CD4-positive, alpha-beta T cell (primary cell): ENCODE measurements at regions not wholly inside any gene's neighbourhood (a gene's known extent, or its start where the extent isn't known, plus 50 kb on each side); places are given as distances from the start of the nearest gene placed in this dataset.

Source experiments
- ATAC-seq: fragments of 200-7000 bp; cut with Tn5 transposase; one replicate; pipeline ENCODE4 v1.10.0; 2022; ENCODE audit warnings: mild to moderate bottlenecking; ENCODE audit not compliant: poor library complexity
- CTCF ChIA-PET: fragments of 350-600 bp; sonication (Branson Sonifier 250); formaldehyde crosslinking; loops from one replicate; lab custom pipeline; 2021; ENCODE audit warnings: antibody characterized with exemption, inconsistent platforms; lab: Charles Lee
- POLR2A ChIA-PET: fragments of 350-600 bp; sonication (Branson Sonifier 250); formaldehyde crosslinking; loops from one replicate; lab custom pipeline; 2021; ENCODE audit warnings: antibody characterized with exemption, inconsistent platforms; lab: Charles Lee
- DNase-seq, 14 experiments: peaks; one replicate each; pipeline ENCODE4 v3.0.0-alpha.2; 2013 to 2020; ENCODE audit warnings: mixed read lengths in 2 of 14
- H3K27ac ChIP-seq, 2 donors: one replicate each; pipeline versions ENCODE4 v1.5.1 to v1.7.0; 2013; ENCODE audit warnings: low read length in 2 of 2, low read depth in 1 of 2, mild to moderate bottlenecking in 1 of 2
- H3K27me3 ChIP-seq, 2 experiments: 1 replicate in 1 of 2; 2 replicates in 1 of 2; pipeline versions ENCODE4 v1.6.1 to v1.7.0; 2013; ENCODE audit warnings: low read length in 2 of 2, control low read depth in 1 of 2, mild to moderate bottlenecking in 1 of 2, moderate library complexity in 1 of 2; ENCODE audit not compliant: insufficient read depth in 2 of 2, control insufficient read depth in 1 of 2
- H3K36me3 ChIP-seq: one replicate; pipeline ENCODE4 v1.6.1; 2013; ENCODE audit warnings: low read length, control low read depth; ENCODE audit not compliant: insufficient read depth
- H3K4me1 ChIP-seq: one replicate; pipeline ENCODE4 v1.6.1; 2013; ENCODE audit warnings: low read length, control low read depth; ENCODE audit not compliant: insufficient read depth
- H3K4me3 ChIP-seq: one replicate; pipeline ENCODE4 v1.5.1; 2013; ENCODE audit warnings: mild to moderate bottlenecking, low read length, moderate library complexity
- H3K9me3 ChIP-seq, 2 experiments: 1 replicate in 1 of 2; 2 replicates in 1 of 2; pipeline versions ENCODE4 v1.6.1 to v1.7.0; 2013; ENCODE audit warnings: low read length in 2 of 2, mild to moderate bottlenecking in 2 of 2, control low read depth in 1 of 2, moderate library complexity in 1 of 2; ENCODE audit not compliant: control insufficient read depth in 1 of 2, insufficient read depth in 1 of 2
- H3K27ac Mint-ChIP-seq: one replicate; pipeline ENCODE4 v1.8.0; 2020; ENCODE audit warnings: mixed read lengths
- H3K27me3 Mint-ChIP-seq: one replicate; pipeline ENCODE4 v1.8.0; 2021; ENCODE audit warnings: mixed read lengths
- H3K36me3 Mint-ChIP-seq: one replicate; pipeline ENCODE4 v1.8.0; 2021; ENCODE audit warnings: low read depth, mixed read lengths
- H3K4me1 Mint-ChIP-seq: one replicate; pipeline ENCODE4 v1.8.0; 2021; ENCODE audit warnings: low read depth, mixed read lengths
- H3K4me3 Mint-ChIP-seq: one replicate; pipeline ENCODE4 v1.8.0; 2020; ENCODE audit warnings: mild to moderate bottlenecking, mixed read lengths
- H3K9me3 Mint-ChIP-seq: one replicate; pipeline ENCODE4 v1.8.0; 2020; ENCODE audit warnings: mixed read lengths
- intact Hi-C, 2 experiments: fragments of 100-400 bp; cut with DNase I in 1 of 2; cut with micrococcal nuclease in 1 of 2; formaldehyde crosslinking; loops; one replicate each; pipeline versions ENCODE4 v1.15.1 to v1.9.0; 2023 to 2025; cut with DNase I, micrococcal nuclease
- TF ChIP-seq, protein P1 (sequence below): fragments of 200-600 bp; IDR thresholded peaks from one replicate; pipeline ENCODE4 v1.8.0; 2022; ENCODE audit warnings: antibody characterized with exemption, mild to moderate bottlenecking

DNA sequence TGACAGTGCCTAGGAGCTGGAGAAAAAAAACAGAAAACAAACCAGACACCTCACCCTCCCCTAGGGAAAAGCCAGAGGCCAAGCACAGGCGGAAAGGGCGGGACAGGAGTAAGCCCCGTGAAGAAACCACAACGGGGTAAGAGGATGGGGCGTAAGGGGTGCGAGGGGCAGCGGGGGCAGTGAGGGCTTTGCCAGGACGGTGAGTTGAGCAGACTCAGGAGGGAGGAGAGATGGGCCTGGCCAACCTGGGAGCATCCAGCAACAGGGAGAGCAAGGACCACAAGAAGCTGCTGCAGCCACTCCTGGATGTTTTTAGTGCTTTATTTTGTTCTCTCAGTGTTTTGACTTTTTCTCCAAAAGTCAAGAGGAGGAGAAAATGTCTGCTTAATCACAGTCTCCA lies 114.1 kb upstream of the SOX1 start:
- Histone ChIP-seq H3K36me3 (no peaks in the 10 kb centered on the region), H3K4me3 (no peak overlapping the region), H3K27me3 (no peaks in the 10 kb centered on the region), H3K9me3 (peaks cover 0 to 46% of the 10 kb centered on the region in 2 experiments), H3K4me1 (no peaks in the 10 kb centered on the region), H3K27ac (no peak overlapping the region)
- Mint-ChIP-seq H3K36me3 (no peaks in the 10 kb centered on the region), H3K9me3 (peaks cover 3% of the 10 kb centered on the region), H3K27ac (no peak overlapping the region), H3K27me3 (peaks cover 5% of the 10 kb centered on the region), H3K4me1 (no peaks in the 10 kb centered on the region), H3K4me3 (no peak overlapping the region)
- ChIA-PET POLR2A (no interaction called here), CTCF (no interaction called here)
- DNase-seq = no peak
- TF ChIP-seq, protein P1, sequence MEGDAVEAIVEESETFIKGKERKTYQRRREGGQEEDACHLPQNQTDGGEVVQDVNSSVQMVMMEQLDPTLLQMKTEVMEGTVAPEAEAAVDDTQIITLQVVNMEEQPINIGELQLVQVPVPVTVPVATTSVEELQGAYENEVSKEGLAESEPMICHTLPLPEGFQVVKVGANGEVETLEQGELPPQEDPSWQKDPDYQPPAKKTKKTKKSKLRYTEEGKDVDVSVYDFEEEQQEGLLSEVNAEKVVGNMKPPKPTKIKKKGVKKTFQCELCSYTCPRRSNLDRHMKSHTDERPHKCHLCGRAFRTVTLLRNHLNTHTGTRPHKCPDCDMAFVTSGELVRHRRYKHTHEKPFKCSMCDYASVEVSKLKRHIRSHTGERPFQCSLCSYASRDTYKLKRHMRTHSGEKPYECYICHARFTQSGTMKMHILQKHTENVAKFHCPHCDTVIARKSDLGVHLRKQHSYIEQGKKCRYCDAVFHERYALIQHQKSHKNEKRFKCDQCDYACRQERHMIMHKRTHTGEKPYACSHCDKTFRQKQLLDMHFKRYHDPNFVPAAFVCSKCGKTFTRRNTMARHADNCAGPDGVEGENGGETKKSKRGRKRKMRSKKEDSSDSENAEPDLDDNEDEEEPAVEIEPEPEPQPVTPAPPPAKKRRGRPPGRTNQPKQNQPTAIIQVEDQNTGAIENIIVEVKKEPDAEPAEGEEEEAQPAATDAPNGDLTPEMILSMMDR = no peak
- intact Hi-C loops = no loop called here
- ATAC-seq = no peak

DNA sequence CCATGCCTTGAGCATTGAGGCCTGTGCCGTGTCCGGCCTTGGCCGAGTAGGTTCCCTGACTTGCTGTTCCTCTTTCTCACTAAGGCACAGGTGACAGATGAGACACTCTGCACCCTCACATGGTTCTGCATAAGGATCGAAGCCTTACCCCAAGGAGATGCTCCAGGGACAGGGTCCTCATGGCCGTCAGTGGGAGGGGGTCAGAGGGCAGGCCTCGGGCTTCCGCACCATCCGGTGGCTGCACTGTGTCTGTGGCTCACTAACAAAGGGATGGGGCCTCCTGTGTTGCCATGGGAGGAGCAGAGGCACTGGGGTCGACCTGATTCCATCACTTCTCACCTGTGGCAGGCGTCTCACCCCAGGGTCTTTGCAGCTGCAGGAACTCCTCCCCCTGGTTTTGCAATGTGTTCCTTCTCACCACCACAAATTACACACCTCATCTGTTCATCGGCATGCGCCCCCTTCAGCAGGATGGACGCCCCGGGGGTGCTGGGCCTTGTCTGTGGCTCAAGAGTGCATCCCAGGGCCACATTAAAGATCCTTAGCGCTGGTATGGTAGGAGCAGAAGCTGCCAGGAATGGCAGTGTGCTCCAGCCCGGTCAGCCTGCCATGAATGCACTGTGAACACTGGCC lies 113.3 kb upstream of the SOX1 start:
- TF ChIP-seq, protein P1 = no peak
- intact Hi-C loops = no loop called here
- no peaks in the 10 kb centered on the region for H3K4me1 Mint-ChIP-seq
- CTCF ChIA-PET = no interaction called here
- no peaks in the 10 kb centered on the region for H3K36me3 ChIP-seq
- no peak overlapping the region for H3K4me3 ChIP-seq
- H3K27me3 ChIP-seq = no peaks in the 10 kb centered on the region
- peaks cover 5% of the 10 kb centered on the region for H3K27me3 Mint-ChIP-seq
- DNase-seq = no peak
- H3K9me3 ChIP-seq = peaks cover 0 to 44% of the 10 kb centered on the region in 2 experiments
- no peaks in the 10 kb centered on the region for H3K4me1 ChIP-seq
- no peaks in the 10 kb centered on the region for H3K36me3 Mint-ChIP-seq
- H3K27ac ChIP-seq = no peak overlapping the region
- POLR2A ChIA-PET = no interaction called here
- H3K4me3 Mint-ChIP-seq = no peak overlapping the region
- H3K9me3 Mint-ChIP-seq = peaks cover 3% of the 10 kb centered on the region
- no peak overlapping the region for H3K27ac Mint-ChIP-seq
- ATAC-seq = no peak

DNA sequence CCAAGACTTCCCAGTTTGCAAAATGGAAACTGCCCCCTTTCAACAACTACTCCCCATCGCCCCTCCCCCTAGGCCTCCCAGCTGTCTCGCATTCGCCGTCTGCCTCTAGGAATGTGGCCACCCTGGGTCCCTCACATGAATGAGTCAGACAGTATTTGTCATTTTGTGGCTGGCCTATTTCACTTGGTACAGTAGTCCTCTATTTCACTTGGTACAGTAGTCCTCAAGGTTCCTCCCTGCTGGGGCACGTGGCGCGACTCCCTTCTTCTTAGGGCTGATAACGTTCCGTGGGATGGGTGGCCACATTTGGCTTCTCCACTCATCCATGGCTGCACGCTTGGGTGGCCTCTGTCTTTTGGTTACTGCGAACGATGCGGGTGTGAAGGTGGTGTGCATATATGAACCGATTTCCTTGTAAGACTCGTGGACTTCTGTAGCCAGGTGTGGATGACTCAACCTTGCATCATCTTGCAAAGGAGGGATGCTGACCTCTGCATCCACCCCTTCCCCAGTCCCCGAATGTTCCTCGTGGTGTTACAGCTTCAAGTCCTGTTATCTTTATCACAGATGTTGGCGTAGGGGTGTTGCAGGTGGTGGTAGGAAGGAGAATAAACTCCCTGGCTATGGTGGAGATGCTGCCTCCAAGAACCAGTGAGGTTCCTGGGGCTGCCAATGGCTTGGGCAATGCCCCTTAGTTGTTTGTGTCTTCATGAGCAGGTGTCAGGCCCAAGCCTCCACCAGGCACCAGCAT lies 112.1 kb upstream of the SOX1 start:
- Histone ChIP-seq H3K36me3 (no peaks in the 10 kb centered on the region), H3K27ac (no peak overlapping the region), H3K9me3 (peaks cover 0 to 32% of the 10 kb centered on the region in 2 experiments), H3K27me3 (no peaks in the 10 kb centered on the region), H3K4me1 (no peaks in the 10 kb centered on the region), H3K4me3 (no peak overlapping the region)
- no peaks in the 10 kb centered on the region for H3K36me3 Mint-ChIP-seq
- H3K27ac Mint-ChIP-seq = no peak overlapping the region
- TF ChIP-seq, protein P1 = no peak
- no peak for DNase-seq
- no peak for ATAC-seq
- intact Hi-C loops = no loop called here
- ChIA-PET CTCF (no interaction called here), POLR2A (no interaction called here)
- H3K4me3 Mint-ChIP-seq = no peak overlapping the region
- H3K27me3 Mint-ChIP-seq = peaks cover 5% of the 10 kb centered on the region
- no peaks in the 10 kb centered on the region for H3K9me3 Mint-ChIP-seq
- no peaks in the 10 kb centered on the region for H3K4me1 Mint-ChIP-seq
